ENCODE measurements at regions not wholly inside any gene's neighbourhood (a gene's known extent, or its start where the extent isn't known, plus 50 kb on each side); places are given as distances from the start of the nearest gene placed in this dataset.

- DNase-seq (ENCODE audit: low read depth in 2 of 2) = no peak
These were observed 156.4 kb downstream of the TENT4A start for GRCh38 chr5:6869677-6870076.

GRCh38 chr5:6872441-6873160 is 159.4 kb downstream of the TENT4A start:
- DNase-seq (ENCODE audit: low read depth in 2 of 2) = no peak

GRCh38 chr5:6873359-6873758 is 160.1 kb downstream of the TENT4A start:
- no peak for DNase-seq (ENCODE audit: low read depth in 2 of 2)

GRCh38 chr5:6875376-6875775 is 162.1 kb downstream of the TENT4A start:
- no peak for DNase-seq (ENCODE audit: low read depth in 2 of 2)

GRCh38 chr5:6877986-6878828 is 165.0 kb downstream of the TENT4A start:
- no peak for DNase-seq (ENCODE audit: low read depth in 2 of 2)

- DNase-seq (ENCODE audit: low read depth in 2 of 2) = no peak
These were observed 172.3 kb downstream of the TENT4A start for GRCh38 chr5:6885581-6885980.

GRCh38 chr5:6886866-6887265 is 173.6 kb downstream of the TENT4A start:
- no peak for DNase-seq (ENCODE audit: low read depth in 2 of 2)

GRCh38 chr5:6889030-6889429 is 175.8 kb downstream of the TENT4A start:
- DNase-seq (ENCODE audit: low read depth in 2 of 2) = no peak

GRCh38 chr5:6899221-6899620 is 186.0 kb downstream of the TENT4A start:
- no peak for DNase-seq (ENCODE audit: low read depth in 2 of 2)

- no peak for DNase-seq (ENCODE audit: low read depth in 2 of 2)
These were observed 187.3 kb downstream of the TENT4A start for GRCh38 chr5:6900247-6901227.

- DNase-seq (ENCODE audit: low read depth in 2 of 2) = no peak
These were observed 188.9 kb downstream of the TENT4A start for GRCh38 chr5:6902094-6902493.

GRCh38 chr5:6902597-6902996 is 189.4 kb downstream of the TENT4A start:
- DNase-seq (ENCODE audit: low read depth in 2 of 2) = no peak

GRCh38 chr5:6903934-6904333 is 190.7 kb downstream of the TENT4A start:
- DNase-seq (ENCODE audit: low read depth in 2 of 2) = no peak

- DNase-seq (ENCODE audit: low read depth in 2 of 2) = no peak
These were observed 191.6 kb downstream of the TENT4A start for GRCh38 chr5:6904860-6905259.

GRCh38 chr5:6905423-6905822 is 192.2 kb downstream of the TENT4A start:
- no peak for DNase-seq (ENCODE audit: low read depth in 2 of 2)

GRCh38 chr5:6905883-6906282 is 192.7 kb downstream of the TENT4A start:
- DNase-seq (ENCODE audit: low read depth in 2 of 2) = no peak

GRCh38 chr5:6907320-6907918 is 194.2 kb downstream of the TENT4A start:
- DNase-seq (ENCODE audit: low read depth in 2 of 2) = no peak

GRCh38 chr5:6909901-6910300 is 196.7 kb downstream of the TENT4A start:
- no peak for DNase-seq (ENCODE audit: low read depth in 2 of 2)

- no peak for DNase-seq (ENCODE audit: low read depth in 2 of 2)
These were observed 197.7 kb downstream of the TENT4A start for GRCh38 chr5:6910950-6911349.

GRCh38 chr5:6914347-6914746 is 201.1 kb downstream of the TENT4A start:
- DNase-seq (ENCODE audit: low read depth in 2 of 2) = no peak

- DNase-seq (ENCODE audit: low read depth in 2 of 2) = no peak
These were observed 202.3 kb downstream of the TENT4A start for GRCh38 chr5:6915574-6915973.

- DNase-seq (ENCODE audit: low read depth in 2 of 2) = no peak
These were observed 205.0 kb downstream of the TENT4A start for GRCh38 chr5:6918255-6918654.
